ENCODE measurements at regions not wholly inside any gene's neighbourhood (a gene's known extent, or its start where the extent isn't known, plus 50 kb on each side); places are given as distances from the start of the nearest gene placed in this dataset.

- DNase-seq (ENCODE audit: extremely low spot score) = peak; percentile 18
- TF ChIP-seq FOXA1 (IDR thresholded peaks at IDR 0.05) (no peak), BHLHE40 (IDR thresholded peaks at IDR 0.05; ENCODE audit: borderline replicate concordance) (no peak), ARNT (IDR thresholded peaks at IDR 0.05) (no peak), SUZ12 (IDR thresholded peaks at IDR 0.05) (no peak), NFRKB (IDR thresholded peaks at IDR 0.05) (no peak), ELF4 (IDR thresholded peaks at IDR 0.05) (no peak), FOXM1 (IDR thresholded peaks at IDR 0.05; ENCODE audit: borderline replicate concordance) (no peak), ZNF384 (IDR thresholded peaks at IDR 0.05) (no peak), TARDBP (IDR thresholded peaks at IDR 0.05) (no peak), LEF1 (IDR thresholded peaks at IDR 0.05; ENCODE audit: borderline replicate concordance) (no peak), SP1 (IDR thresholded peaks at IDR 0.05) (no peak), L3MBTL2 (conservative IDR thresholded peaks at IDR 0.05) (no peak), FOXK2 (IDR thresholded peaks at IDR 0.05) (no peak), PKNOX1 (IDR thresholded peaks at IDR 0.05) (no peak), CTBP1 (IDR thresholded peaks at IDR 0.05; ENCODE audit: borderline replicate concordance) (no peak), HDGF (IDR thresholded peaks at IDR 0.05; ENCODE audit: borderline replicate concordance) (no peak)
- ChIA-PET CTCF (no interaction called here), POLR2A (no interaction called here)
Observed at GRCh38 chr5:25119650-25120049, 474.9 kb upstream of the CDH10 start.

GRCh38 chr5:25107853-25108252, 463.1 kb upstream of the CDH10 start:
- TF ChIP-seq ELF4 (IDR thresholded peaks at IDR 0.05) (no peak), SP1 (IDR thresholded peaks at IDR 0.05) (no peak), HDGF (IDR thresholded peaks at IDR 0.05; ENCODE audit: borderline replicate concordance) (no peak), LEF1 (IDR thresholded peaks at IDR 0.05; ENCODE audit: borderline replicate concordance) (no peak), FOXA1 (IDR thresholded peaks at IDR 0.05) (no peak), PKNOX1 (IDR thresholded peaks at IDR 0.05) (no peak), BHLHE40 (IDR thresholded peaks at IDR 0.05; ENCODE audit: borderline replicate concordance) (no peak), NFRKB (IDR thresholded peaks at IDR 0.05) (no peak), FOXK2 (IDR thresholded peaks at IDR 0.05) (no peak), FOXM1 (IDR thresholded peaks at IDR 0.05; ENCODE audit: borderline replicate concordance) (no peak)
- POLR2A ChIA-PET = no interaction called here
- CTCF ChIA-PET = no interaction called here
- no peak for DNase-seq (ENCODE audit: extremely low spot score)

DNA sequence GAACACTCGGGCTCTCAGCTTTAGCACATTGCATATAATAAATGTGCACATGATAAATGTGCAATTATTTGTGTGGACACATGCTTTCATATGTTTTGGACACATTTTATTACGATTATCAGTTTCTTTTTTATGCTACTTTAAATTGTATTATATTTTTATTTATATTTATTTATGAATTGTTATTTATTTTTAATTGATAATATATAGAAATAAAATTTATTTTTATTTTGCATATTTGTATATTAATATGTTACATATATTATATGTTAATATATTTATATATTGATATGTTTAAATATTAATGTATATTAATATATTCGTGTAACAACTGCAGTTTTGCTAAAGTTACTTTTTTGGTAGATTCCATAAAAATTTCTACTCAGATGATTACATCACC, 454.8 kb upstream of the CDH10 start:
- ChIA-PET CTCF (no interaction called here), POLR2A (no interaction called here)
- TF ChIP-seq HDGF (IDR thresholded peaks at IDR 0.05; ENCODE audit: borderline replicate concordance) = no peak
- TF ChIP-seq L3MBTL2 (conservative IDR thresholded peaks at IDR 0.05) = no peak
- DNase-seq (ENCODE audit: extremely low spot score) = no peak

DNA sequence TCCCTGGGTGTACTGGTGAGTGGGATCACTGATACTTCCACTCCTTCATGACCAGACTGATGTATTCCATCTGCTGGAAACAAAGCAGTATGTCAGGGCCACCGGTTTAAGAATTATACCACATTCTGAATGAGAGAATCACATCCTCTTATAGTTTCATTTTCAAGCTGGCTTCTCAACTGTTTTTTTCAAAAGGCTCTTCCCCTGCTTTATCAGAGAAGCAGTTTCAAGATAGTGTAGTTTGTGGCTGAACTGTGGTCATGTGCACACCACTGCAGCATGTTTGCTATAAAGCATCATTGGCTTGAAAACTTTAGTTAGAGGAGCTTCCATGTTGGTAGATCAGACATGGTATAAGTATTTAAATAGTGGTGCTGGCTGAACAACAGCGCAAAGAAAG, 450.5 kb upstream of the CDH10 start:
- DNase-seq (ENCODE audit: extremely low spot score) = no peak
- TF ChIP-seq SP1 (IDR thresholded peaks at IDR 0.05) = no peak
- TF ChIP-seq L3MBTL2 (conservative IDR thresholded peaks at IDR 0.05) = no peak
- no peak for TF ChIP-seq CTBP1 (IDR thresholded peaks at IDR 0.05; ENCODE audit: borderline replicate concordance)
- TF ChIP-seq FOXK2 (IDR thresholded peaks at IDR 0.05) = no peak
- TF ChIP-seq ELF4 (IDR thresholded peaks at IDR 0.05) = no peak
- TF ChIP-seq LEF1 (IDR thresholded peaks at IDR 0.05; ENCODE audit: borderline replicate concordance) = no peak
- TF ChIP-seq SUZ12 (IDR thresholded peaks at IDR 0.05) = no peak
- no peak for TF ChIP-seq FOXA1 (IDR thresholded peaks at IDR 0.05)
- no peak for TF ChIP-seq NFRKB (IDR thresholded peaks at IDR 0.05)
- TF ChIP-seq ZNF384 (IDR thresholded peaks at IDR 0.05) = no peak
- CTCF ChIA-PET = no interaction called here
- POLR2A ChIA-PET = no interaction called here

DNA sequence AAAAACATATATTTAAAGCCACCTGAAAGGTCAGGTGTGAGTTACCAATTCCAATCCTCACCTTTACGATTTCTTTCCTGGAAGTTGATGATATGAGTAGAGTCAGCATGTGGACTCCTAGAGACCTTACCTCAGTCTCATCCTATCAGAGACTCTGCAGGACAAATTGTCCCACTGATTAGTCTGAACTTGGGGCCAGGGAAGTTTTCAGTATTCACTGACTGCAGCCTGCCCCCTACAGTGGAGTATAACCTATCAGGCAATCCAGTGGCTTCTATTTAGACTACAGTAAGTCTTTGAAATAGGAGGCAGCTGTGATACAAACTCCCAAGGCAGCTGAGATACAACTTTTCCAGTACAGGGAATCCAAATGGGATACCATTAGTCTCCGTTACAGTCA, 449.4 kb upstream of the CDH10 start:
- DNase-seq (ENCODE audit: extremely low spot score) = no peak
- ChIA-PET POLR2A (no interaction called here), CTCF (no interaction called here)
- TF ChIP-seq FOXK2 (IDR thresholded peaks at IDR 0.05) (no peak), HDGF (IDR thresholded peaks at IDR 0.05; ENCODE audit: borderline replicate concordance) (no peak), LEF1 (IDR thresholded peaks at IDR 0.05; ENCODE audit: borderline replicate concordance) (no peak), ZNF384 (IDR thresholded peaks at IDR 0.05) (no peak), FOXM1 (IDR thresholded peaks at IDR 0.05; ENCODE audit: borderline replicate concordance) (no peak), NFRKB (IDR thresholded peaks at IDR 0.05) (no peak), SP1 (IDR thresholded peaks at IDR 0.05) (no peak), FOXA1 (IDR thresholded peaks at IDR 0.05) (no peak), ARNT (IDR thresholded peaks at IDR 0.05) (no peak), CTBP1 (IDR thresholded peaks at IDR 0.05; ENCODE audit: borderline replicate concordance) (no peak), TARDBP (IDR thresholded peaks at IDR 0.05) (no peak), PKNOX1 (IDR thresholded peaks at IDR 0.05) (no peak), SUZ12 (IDR thresholded peaks at IDR 0.05) (no peak), BHLHE40 (IDR thresholded peaks at IDR 0.05; ENCODE audit: borderline replicate concordance) (no peak), L3MBTL2 (conservative IDR thresholded peaks at IDR 0.05) (no peak), ELF4 (IDR thresholded peaks at IDR 0.05) (no peak)

DNA sequence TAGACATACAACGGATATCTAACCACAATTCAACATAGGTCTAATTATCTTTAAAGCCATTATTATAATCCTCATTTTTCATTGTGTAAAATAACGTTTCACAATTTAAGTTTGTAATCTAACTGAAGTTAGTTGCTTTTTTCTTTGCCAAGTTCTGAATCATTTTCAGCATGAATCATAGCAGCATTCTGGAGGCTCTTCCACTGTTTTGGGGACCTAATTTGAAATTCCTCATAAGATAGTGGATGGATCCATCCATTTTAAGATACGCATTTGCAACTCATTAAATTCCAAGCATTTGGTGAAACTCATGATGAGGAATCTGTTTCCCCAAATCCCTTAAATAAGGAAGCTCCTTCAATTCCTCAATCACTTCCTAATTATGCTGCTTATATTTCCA, 447.1 kb upstream of the CDH10 start:
- DNase-seq (ENCODE audit: extremely low spot score) = no peak
- TF ChIP-seq PKNOX1 (IDR thresholded peaks at IDR 0.05) = no peak
- no peak for TF ChIP-seq SUZ12 (IDR thresholded peaks at IDR 0.05)
- TF ChIP-seq LEF1 (IDR thresholded peaks at IDR 0.05; ENCODE audit: borderline replicate concordance) = no peak
- ChIA-PET CTCF (no interaction called here), POLR2A (no interaction called here)
